ENCODE measurements at regions not wholly inside any gene's neighbourhood (a gene's known extent, or its start where the extent isn't known, plus 50 kb on each side); places are given as distances from the start of the nearest gene placed in this dataset.

- no peak for TF ChIP-seq ZNF658 (tag by site-specific recombination; IDR thresholded peaks at IDR 0.05)
- TF ChIP-seq, protein P1, sequence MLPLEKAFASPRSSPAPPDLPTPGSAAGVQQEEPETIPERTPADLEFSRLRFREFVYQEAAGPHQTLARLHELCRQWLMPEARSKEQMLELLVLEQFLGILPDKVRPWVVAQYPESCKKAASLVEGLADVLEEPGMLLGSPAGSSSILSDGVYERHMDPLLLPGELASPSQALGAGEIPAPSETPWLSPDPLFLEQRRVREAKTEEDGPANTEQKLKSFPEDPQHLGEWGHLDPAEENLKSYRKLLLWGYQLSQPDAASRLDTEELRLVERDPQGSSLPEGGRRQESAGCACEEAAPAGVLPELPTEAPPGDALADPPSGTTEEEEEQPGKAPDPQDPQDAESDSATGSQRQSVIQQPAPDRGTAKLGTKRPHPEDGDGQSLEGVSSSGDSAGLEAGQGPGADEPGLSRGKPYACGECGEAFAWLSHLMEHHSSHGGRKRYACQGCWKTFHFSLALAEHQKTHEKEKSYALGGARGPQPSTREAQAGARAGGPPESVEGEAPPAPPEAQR (tag by site-specific recombination; IDR thresholded peaks at IDR 0.05), result no peak
These were observed 583.0 kb upstream of the KLHL29 start for GRCh38 chr2:22801970-22802369.

All from HEK293 (cell line).